Hepatic stellate cell (primary cell): ENCODE measurements at regions not wholly inside any gene's neighbourhood (a gene's known extent, or its start where the extent isn't known, plus 50 kb on each side); places are given as distances from the start of the nearest gene placed in this dataset.
"Not testable (repeated sequence)": the region's sequence is repeated elsewhere in the genome, so short reads cannot be mapped to it uniquely, and the experiment has no call there.

Experiments used
- DNase-seq: peaks from one replicate; pipeline ENCODE4 v3.0.0; 2011; ENCODE audit warnings: low spot score

DNA sequence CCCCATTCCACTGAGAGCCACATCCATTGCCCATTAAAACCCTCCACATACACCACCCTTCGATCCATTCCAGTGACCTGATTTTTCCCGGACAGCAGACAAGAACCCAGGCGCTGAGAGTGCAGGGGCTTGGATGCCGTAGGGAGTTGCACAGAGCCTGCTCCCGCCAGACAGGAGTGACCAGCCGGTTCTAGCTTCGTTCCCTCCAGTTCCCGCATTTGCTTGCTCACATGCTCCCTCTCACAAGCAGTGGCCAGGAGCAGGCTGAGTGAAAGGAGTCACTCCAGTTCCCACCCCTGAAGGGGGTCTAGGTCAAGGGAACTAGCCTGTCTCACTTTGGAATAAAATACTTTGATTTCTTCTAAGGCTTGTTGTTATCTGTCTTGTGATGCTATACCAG is 119.5 kb downstream of the SKIDA1 start:
- DNase-seq, result no peak

DNA sequence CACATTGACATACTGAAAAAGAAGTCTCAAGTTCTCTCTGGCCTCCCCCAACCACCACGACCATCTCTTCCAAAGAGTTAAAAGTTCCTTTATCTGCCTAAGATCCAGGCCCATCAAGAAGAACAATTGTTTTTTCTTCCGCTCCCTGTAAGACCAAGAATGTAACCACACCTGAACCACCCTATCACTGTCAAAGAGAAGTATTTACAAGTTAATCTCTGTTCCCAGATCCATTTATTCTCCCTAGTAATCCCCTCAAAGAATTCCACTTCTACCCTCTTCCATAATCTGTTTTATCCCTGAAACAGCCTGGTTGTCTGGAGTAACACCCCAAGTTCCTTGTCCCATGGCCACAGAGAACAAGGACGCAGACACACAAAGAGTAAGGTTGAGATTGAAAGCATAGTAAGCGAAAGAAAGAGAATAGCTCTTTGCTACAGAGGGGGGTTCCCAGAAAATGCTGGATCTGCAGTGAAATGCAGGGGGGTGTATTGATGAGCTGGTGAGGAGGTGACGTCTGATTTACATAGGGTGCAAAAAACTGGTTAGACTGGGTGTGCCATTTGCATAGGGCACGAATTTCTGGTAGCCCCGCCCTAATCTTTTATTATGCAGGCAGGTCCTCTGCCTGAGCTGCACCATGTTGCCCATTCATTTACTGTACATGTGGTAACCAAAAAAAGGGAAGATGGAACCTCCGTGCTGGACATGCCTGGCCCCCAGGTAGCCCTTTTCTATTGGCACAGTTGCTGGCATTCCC is 122.0 kb downstream of the SKIDA1 start:
- no peak for DNase-seq

DNA sequence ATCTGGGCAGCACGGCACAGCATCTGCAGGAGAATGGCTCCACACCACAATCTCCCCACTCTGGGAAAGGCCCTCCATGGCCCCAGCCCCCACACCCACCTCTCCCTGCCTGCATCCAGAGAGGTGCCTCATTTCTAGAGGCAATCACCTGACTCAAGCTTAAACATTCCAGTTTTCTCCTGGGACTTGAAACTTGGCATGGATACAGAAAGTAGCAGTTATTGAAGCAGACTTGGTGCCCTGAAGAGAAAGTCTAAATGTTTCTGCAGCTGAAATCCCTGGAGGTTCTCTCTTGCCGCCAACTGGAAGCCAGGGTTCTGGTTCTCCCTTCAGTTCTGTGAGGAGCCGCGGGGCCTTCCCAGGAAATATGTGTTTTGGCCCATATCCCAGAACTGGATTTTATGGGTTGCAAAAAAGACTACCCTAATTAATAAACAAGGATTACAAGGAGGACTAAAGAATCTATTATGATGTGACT is 122.8 kb downstream of the SKIDA1 start:
- DNase-seq, result peak; percentile 11

DNA sequence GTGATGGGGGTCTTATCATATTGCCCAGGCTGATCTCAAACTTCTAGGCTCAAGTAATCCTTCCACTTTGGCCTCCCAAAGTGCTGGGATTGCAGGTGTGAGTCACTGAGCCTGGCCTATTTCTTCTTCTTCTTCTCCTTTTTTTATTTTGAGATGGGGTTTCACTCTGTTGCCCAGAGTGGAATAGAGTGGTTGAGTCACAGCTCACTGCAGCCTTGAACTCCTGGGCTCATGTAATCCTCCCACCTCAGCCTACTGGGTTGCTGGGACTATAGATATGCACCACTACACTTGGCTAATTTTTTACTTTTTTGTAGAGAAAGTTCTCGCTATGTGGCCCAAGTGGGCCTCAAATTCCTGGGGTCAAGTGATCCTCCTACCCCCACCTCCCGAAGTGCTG is 124.3 kb downstream of the SKIDA1 start:
- no peak for DNase-seq

DNA sequence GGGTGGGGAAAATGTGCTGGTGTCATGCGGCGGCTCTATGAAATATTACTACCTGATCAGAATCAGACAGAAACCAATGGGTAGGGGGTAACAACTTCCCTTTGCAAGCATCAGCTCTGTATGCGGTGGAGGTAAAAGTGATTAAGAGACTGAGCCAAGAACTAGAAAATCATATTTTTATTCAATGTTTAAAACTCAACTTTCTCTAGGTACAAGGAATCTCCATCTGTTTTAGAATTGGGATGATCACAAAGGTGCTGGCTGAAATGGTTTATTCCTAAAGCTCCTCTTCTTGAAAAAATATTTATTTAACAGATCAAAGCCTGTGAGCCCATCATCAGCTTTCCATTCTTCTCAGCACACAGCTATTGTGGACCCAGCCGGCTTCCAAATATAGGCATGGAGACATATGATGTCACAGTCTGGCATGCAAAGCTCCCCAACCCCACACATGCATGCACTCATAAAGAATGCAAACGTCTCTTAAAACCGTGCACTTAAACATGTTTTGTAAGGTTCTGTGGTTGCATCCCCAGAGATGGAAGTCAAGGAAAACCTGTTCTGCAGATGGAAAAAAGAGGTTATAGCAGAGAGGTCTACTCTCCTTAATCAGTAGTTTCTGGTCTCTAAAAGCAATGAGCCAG is 126.0 kb downstream of the SKIDA1 start:
- peak; percentile 77 for DNase-seq

DNA sequence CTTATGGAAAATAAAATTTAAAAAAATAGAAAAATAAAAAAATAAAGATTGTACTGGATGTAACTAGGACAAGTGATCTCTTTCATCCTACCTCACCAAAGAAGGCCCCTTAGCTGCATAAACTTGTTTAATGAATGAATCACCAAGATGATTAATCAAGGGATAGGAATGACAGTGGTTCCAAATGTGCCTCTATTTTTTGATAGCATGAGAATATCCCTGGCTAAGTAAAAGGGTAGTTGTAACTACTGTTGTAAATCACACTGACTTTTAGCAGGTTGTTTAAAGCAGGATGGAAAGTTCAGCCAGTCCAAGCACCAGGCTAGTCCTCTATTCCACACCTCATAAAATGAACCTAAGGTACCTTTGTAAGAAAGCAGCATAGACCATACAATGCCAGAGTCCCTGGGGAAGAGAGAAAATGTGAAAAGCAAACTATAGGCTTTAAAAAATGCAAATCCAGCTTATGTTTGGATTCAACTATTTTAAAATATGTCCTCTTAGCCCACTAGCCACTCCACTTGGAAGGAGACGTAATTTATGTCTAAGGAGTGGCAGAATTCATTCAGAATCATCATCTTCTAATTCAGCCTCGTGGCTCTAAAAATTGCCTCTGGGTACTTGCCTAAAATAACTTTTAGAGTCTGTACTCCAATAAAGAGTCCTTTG is 126.8 kb downstream of the SKIDA1 start:
- peak; percentile 54 for DNase-seq

DNA sequence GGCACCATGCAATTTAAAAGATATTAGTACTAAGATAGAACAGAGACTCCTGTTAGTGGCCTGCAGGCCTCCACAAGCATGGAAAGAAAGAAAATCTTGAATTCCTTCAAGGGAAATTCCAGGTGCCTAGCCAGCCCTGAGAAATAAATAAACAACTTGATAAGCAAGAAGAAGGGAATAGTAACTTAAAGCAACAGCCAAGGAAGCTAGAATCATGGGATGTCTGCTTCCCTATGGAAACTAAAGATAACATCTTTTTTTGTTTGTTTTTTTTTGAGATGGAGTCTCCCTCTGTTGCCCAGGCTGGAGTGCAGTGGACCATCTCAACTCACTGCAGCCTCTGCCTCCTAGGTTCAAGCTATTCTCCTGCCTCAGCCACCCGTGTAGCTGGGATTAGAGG is 128.6 kb downstream of the SKIDA1 start:
- no peak for DNase-seq

DNA sequence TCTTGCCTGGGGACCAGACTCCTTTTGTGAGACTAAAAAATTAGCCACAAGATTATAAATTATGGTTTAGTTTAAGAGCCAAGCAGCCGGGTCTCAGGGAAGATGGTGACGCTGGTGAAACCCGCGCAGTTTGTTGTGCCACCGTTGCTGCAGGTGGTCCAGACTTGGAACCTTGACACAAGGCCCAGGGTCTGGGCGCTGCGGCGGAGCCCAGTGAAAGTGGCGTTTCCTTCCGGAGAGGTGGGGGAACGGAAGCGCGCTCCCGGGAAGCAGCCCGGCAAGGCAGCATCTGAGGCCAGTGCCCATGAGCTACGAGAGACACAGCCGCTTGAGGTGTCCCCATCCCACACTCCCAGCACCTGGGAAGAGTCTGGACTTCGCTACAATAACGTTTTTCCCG is 131.6 kb downstream of the SKIDA1 start:
- no peak for DNase-seq

DNA sequence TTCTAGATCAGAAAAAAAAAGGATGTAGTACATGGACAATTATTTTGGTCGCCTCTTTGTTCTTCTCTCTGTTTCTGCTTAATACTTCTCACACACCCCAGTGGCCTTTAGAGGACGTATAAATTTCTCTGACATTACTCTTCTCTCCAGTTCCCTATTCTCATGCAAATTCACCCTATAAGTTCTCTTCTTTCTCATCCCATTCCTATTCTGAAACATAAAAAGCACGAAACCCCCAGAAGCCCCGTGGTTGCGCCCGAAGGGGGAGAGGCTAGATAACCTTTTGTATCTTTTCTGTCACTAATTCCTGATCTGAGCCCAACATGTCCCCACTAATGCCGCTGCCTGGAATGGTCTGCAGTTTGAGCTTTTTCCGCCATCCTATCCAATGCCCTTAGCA is 136.9 kb downstream of the SKIDA1 start:
- DNase-seq, result no peak

DNA sequence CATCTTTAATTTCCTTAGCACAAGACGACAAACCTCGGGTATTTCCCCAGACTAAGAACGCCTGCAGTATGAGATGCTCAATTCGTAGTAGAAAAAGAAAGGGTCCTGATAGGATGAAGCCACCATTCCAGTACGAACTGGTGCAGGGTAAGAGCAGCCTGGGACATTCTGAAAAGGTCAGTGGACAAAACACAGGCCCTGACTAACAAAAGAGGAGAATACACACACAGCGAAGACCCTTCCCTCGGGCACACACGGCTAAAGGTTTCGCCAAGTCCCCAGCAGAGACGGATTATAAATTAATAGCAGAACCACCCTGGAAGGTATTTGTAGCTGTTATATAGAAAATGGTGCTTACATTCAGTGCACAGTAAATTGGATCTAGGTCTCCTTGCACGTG is 137.6 kb downstream of the SKIDA1 start:
- no peak for DNase-seq

DNA sequence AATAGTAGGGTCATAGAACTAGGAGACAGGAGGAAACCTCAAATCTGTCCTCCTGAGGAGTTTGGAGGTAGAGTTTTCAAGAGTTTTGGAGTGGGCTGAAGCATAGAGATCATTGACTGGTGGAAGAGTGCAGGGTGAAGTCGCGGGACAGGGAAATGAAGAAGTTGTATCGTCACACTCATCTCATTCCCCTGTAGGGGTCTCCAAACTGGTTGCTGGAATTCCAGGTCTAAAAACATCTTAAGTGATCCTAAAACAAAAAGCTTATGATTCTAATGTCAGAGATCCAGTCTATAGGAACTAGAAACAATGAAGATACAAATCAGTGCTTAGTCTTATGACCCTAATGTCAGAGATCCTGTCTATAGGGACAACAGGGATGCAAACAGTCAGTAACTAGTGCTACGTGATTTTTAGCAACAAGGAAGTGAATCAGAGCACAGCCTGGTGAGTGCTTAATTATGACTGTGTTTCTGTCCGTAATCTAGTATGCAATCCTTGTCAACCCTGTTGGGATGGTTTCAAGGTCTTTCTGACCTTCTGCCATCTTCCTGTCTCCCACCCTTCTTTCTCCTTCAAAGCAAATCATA is 139.4 kb downstream of the SKIDA1 start:
- DNase-seq, result no peak

DNA sequence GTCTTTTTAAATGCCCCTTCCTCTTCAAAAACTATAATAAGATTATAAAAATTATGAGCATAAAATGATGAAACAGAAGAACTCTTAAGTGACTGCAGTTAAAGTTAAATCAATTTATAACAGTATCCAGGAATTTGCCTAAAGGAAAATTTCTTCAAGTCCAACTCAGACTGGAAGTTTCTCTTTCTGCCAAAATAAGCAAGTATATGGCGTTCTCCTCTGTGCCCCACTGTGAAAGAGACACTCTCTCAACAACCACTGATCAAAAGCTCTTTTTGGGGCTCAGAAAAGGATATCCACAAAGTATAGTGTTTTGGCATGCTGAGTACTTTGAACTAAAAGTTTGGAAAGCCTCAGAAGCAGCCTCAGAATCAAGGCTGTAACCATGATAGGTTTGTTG is 139.9 kb downstream of the SKIDA1 start:
- DNase-seq, result no peak

DNA sequence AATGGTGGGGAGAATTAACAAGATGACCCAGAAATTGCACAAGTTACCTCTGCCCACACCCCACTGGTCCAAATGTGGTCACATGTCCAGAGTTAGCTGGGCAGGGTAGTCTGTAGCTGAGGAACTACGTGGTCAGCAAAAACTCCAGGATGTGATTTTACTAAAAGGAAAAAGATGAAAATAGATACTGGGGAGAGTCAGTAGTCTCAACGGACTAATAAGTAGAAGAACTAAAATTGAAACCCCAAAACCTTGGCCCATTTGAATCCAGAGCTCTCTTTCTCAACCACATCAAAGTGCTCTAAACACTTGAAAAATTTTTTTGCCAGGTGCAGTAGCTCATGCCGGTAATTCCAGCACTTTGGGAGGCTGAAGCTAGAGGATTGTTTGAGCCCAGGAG is 146.3 kb downstream of the SKIDA1 start:
- DNase-seq, result no peak

DNA sequence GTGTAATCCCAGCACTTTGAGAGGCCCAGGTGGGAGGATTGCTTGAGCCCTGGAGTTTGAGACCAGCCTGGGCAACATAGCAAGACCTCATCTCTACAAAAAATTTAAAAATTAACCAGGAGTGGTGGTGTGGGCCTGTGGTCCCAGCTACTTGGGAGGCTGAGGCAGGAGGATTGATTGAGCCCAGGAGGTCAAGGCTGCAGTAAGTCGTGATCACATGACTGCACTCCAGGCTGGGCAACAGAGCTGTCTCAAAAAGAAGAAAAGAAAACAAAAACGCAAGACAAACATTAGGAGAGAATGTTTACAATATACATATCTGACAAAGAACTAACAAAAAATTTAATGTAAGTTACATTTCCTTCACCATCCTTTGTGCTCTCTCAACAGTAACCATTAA is 150.2 kb downstream of the SKIDA1 start:
- DNase-seq, result not testable (repeated sequence)

DNA sequence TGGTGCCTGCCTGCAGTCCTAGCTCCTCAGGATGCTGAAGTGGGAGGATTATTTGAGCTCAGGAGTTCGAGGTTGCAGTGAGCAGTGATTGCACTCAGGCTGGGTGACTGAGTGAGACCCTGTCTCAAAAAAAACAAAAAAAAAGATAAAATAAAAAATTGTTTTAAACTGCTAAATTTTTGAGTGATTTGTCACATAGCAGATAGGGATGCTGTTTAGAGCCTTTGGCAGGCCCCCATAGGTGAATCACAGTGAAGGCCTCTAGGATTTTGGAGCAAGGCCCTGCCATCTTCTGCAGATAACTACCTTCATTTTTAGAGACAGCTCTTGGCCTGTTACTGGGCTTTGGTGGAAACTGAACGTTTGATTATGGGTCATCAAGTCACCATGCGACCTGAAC is 151.6 kb downstream of the SKIDA1 start:
- not testable (repeated sequence) for DNase-seq

DNA sequence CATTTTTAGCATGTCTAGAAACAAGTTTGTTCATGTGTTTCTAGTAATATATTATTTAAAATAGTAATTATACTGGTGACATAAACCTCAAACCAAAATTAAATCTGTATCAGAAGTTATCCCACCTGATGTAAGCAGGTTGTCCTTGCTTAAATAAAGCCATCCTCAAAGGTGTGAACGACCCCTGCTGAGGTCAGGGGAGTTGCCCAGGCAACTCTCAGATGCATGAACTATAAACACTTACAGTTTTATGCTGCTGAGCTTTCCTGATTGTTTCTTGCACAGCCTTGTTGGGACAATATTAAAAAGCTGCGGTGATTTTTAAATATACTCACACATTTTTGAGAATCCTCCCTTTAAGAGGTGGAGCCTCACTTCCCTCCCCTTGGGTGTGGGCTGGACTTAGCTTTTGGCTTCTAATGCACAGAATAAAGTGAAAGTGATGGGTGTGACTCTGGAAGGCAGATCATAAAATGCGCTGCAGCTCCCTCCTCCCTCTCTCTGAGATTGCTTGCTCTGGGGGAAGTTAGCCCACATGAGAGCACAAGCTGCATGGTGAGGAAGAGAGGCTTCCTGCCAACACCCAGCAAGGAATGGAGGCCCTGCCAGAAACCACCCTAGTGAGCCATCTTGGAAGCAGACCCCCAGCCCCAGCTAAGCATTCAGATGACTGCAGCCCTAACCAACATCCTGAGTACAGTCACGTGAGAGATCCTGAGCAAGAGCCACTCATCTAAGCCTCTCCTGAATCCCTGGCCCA is 152.7 kb downstream of the SKIDA1 start:
- peak; percentile 79 for DNase-seq

DNA sequence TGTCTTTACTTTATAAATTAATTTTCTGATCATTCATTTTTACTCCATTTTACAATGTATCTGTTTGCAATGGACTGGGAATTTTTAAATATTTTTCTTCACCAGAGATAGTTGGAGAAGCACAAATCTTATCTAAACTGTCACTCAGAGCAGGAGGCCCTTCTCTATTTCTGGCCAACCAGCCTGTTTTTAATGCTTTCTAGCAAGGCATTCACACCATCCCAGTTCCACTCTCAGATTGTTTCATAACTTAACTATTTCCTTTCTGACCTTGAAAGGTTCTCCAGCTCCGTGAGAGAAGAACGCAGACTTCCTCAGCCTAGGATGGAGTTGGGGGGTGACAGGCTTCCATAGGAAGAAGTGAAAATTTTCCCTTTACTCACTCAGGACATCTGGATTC is 155.8 kb downstream of the SKIDA1 start:
- DNase-seq, result peak; percentile 16

DNA sequence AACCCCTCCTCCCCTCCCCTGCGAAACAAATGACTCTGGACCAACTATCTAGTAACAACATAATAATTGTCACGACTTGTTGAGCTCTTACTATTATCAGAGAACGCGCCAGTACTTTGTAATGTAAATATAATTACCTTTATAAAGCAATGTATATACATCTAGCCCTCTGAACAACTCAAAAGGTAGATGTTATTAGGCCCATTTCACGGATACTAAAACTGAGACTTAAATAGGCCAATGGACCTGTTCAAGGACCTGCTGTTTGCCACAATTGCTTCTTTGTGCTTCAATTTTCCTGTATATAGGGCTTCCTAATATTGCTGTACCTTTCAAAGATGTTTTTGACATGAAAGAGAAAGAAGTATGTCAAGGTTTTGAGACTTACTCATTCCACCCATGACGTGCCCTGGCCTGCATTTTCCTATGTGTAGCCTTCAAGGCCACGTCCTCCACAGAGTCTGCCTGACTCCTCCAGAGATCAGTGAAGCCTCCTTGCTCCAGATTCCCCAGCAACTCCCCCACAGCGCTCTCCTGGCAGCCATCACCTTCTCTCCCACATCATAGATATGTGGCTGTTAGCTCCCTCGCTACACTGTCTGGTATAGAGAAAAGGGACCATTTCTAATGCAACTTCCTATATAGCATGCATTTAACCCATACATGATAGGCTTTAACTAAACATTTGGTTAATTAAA is 156.6 kb downstream of the SKIDA1 start:
- no peak for DNase-seq

DNA sequence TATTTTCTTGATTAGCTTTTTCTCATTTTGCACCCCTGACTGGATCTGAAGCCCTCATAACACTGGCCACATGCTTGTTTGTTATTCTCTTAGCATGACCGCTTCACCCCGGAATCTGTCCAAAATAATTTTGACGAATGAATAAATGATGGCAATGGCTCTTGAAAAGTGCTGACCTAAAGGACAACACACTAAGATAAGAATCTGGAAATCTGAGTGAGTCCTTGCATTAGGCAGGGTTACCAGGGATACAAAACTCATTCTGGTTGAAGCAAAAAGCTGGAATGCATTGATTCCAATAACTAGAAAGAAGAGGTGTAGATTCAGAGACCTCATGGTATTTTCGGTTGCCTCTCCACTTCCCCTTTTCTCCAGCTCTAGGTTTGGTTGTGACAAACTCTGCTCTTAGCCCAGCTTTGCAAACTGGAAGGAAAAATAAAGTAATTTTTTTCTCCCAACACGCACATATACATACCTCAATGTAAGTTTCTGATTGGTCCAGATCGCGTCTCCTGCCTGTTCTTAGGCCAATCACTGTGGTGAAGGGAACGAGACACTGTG is 157.4 kb downstream of the SKIDA1 start:
- no peak for DNase-seq

DNA sequence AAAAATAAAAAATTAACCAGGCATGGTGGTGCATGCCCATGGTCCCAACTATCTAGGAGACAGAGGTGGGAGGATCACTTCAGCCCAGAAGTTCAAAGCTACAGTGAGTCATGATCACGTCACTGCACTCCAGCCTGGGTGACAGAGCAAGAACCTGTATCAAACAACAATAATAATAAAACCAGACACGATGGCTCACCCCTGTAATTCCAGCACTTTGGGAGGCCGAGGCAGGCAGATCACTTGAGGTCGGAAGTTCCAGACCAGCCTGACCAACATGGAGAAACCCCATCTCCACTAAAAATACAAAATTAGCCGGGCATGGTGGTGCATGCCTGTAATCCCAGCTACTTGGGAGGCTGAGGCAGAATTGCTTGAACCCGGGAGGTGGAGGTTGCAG is 159.4 kb downstream of the SKIDA1 start:
- not testable (repeated sequence) for DNase-seq
